AG09319 (cell line): ENCODE measurements at regions not wholly inside any gene's neighbourhood (a gene's known extent, or its start where the extent isn't known, plus 50 kb on each side); places are given as distances from the start of the nearest gene placed in this dataset.

Experiments
- DNase-seq: peaks from one replicate; pipeline ENCODE4 v3.0.0-alpha.2; 2010; ENCODE audit warnings: low read depth; ENCODE audit errors: extremely low read depth
- CTCF ChIP-seq: IDR thresholded peaks from 2 replicates; pipeline ENCODE4 v1.5.1; 2011; ENCODE audit warnings: low read depth, mild to moderate bottlenecking, inconsistent platforms, low read length, moderate library complexity

- no peak for DNase-seq
- TF ChIP-seq CTCF: no peak
Observed at GRCh38 chr2:200184748-200185627, 121.5 kb upstream of the SPATS2L start.

DNA sequence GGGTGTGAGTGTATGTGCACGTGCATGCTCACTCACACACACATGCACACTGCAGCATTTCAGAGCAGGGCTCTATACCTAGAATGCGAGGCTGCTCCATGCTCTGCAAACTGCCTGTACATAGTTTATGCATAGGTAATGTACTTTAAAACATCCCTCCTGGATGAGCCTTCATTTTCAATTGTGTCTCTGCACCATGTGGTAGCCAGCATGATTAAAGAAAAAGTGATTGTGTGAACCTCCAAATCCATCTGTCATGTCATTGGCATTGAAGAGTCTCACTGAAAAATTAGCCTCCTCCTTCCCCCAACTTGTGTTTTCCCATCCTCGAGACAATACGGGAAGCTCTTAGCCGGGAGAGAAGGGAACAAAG, 120.9 kb upstream of the SPATS2L start:
- TF ChIP-seq CTCF: no peak
- no peak for DNase-seq

- no peak for DNase-seq
- no peak for TF ChIP-seq CTCF
Observed at GRCh38 chr2:200186002-200186401, 120.5 kb upstream of the SPATS2L start.

DNA sequence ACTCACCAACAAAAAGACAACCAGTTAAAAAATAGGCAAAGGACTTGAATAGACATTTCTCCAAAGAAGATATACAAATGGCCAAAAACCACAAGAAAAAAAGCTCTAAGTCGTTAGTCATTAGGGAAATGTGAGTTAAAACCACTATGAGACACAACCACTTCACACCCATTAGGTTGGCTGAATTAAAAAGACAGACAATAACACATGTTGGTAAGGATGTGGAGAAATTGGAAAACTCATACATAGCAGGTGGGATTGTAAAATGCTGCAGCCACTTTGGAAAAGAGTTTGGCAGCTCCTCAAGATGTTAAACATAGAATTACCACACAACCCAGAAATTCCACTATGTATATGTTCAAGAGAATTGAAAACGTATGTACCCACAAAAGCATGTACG, 117.6 kb upstream of the SPATS2L start:
- no peak for DNase-seq
- TF ChIP-seq CTCF: no peak

DNA sequence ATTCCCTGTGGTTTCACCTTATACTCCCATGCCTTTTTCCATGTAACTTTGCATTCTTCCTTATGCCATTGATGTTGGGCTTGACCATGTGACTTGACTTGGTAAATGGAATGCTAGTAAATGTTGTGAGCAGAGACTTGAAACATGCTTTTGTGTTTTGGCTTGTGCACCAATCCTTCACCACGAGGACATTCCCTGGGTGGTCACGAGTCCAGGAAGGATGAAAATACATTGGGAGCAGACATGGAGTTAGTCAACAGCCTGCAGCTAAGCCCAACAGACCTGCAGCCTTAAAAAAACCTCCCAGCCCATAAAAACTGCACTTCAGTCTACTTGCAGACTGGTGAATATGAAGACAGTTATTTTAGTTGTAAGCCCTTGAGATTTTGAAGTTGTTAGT, 116.5 kb upstream of the SPATS2L start:
- no peak for DNase-seq
- no peak for TF ChIP-seq CTCF

DNA sequence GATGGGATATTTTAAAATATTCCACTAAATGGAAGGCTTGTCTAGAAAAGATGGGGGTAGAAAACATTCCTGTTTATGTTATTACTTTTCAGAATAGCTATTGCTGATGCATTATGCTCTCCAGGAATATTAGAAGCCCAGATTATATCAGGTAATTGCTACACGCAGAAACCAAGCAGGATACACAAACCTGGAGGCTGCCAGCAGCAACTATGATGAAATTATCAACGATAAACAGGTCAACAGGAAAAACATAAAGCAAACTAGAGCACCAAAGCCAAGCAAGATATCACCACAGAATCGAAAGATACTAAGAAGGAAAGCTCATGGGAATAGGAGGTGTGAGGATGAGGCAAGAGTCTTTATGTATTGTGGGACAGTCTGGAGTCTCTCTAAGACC, 113.2 kb upstream of the SPATS2L start:
- no peak for TF ChIP-seq CTCF
- no peak for DNase-seq

DNA sequence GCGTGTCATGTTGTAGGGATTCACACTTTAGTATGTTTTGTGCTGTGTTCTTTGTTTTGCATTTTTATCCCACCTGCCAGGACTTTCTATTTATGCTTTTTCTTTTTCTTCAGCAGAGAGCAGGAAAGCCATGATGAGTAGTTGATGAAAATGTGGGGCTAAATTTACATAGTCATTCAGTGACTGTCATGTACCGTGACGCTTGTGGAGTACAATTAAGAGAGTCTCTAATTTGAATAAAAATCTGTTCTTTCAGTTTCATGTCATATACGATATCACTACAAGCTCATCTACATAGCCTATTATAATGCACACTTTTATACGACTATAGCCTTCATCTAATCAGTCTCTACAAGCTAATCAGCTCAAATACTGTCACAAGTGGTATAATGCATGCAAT, 112.7 kb upstream of the SPATS2L start:
- DNase-seq: no peak

More for the DNA sequence above, 112.7 kb upstream of the SPATS2L start:
- no peak for TF ChIP-seq CTCF
